ENCODE measurements at regions not wholly inside any gene's neighbourhood (a gene's known extent, or its start where the extent isn't known, plus 50 kb on each side); places are given as distances from the start of the nearest gene placed in this dataset.
"Not testable (repeated sequence)": the region's sequence is repeated elsewhere in the genome, so short reads cannot be mapped to it uniquely, and the experiment has no call there.

DNA sequence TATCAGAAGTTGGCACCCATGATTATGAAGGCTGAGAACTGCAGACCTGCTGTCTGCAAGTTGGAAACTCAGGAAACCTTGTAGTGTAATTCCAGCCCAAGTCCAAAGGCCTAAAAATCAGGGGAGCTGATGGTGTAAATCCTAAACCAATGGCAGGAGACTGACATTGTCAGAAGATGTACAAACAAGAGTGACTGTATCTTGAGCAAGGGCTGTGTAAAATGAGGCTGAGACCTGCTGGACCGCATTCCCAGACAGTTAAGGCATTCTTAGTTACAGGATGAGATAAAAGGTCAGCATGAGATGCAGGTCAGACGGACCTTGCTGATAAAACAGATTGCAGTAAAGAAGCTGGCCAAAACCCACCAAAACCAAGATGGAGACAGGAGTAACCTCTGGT is 147.7 kb downstream of the COG6 start:
- no peak for DNase-seq

DNA sequence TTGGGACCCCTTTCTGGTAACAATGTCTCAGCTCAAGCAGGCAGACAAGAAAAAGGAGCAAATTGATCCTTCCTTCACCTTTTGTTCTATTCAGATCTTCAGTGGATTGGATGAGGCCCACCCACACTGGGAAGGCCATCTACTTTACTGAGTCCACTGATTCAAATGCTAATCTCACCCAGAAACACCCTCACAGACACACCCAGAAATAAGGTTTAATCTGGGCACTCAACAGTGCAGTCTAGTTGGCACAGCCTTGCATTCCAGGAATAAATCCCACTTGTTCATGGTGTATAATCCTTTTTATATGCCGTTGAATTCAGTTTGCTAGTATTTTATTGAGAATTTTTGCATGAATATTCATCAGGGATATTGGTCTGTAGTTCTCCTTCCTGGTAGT is 148.4 kb downstream of the COG6 start:
- no peak for DNase-seq

DNA sequence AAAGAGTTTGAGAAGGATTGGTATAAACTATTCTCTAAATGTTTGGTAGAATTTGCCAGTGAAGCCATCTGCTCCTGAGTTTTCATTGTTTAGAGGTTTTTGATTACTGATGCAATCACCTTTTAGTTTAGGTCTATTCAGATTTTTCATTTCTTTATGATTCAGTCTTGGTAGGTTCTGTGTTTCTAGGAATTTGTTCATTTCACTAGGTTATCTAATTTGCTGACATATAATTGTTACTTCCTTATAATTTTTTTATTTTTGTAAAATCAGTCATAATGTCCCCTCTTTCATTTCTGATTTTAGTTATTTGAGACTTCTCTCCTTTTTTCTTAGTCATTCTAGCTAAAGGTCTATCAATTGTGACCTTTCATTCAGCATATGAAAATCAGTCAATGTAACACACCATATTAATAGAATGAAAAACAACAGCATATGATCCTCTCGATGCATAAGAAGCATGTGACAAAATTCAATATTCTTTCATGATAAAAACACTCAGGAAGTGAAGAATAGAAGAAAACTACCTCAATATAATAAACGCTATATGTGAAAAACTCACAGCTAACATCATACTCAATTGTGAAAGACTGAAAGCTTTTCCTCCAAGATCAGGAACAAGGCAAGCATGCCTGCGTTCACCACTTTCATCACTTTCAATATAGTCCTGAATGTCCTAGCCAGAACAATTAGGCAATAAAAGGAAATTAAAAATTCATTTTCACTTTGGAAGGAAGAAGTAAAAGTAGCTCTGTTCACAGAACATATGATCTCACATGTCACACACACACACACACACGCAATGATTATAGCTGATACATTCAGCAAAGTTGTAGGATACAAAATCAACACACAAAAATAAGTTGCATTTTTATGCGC is 149.1 kb downstream of the COG6 start:
- no peak for DNase-seq

DNA sequence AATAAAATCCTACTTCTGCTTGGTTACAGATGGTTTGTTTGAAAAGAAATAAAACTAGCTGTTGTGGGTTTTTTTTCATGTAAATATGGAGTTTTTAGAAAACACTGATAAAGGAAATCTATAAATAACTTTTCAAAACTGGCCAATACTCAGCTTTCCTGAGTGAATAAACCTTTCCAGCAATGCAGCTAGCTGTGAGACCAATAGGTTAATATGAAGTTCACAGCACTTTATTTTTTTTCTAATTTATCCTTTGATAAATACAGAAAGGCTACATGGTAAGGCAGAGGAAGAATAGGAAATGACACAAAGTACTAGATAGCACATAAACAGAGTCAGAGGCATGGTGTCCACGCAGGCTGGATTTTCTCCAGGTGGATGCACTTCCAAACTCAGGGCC is 154.0 kb downstream of the COG6 start:
- no peak for DNase-seq

DNA sequence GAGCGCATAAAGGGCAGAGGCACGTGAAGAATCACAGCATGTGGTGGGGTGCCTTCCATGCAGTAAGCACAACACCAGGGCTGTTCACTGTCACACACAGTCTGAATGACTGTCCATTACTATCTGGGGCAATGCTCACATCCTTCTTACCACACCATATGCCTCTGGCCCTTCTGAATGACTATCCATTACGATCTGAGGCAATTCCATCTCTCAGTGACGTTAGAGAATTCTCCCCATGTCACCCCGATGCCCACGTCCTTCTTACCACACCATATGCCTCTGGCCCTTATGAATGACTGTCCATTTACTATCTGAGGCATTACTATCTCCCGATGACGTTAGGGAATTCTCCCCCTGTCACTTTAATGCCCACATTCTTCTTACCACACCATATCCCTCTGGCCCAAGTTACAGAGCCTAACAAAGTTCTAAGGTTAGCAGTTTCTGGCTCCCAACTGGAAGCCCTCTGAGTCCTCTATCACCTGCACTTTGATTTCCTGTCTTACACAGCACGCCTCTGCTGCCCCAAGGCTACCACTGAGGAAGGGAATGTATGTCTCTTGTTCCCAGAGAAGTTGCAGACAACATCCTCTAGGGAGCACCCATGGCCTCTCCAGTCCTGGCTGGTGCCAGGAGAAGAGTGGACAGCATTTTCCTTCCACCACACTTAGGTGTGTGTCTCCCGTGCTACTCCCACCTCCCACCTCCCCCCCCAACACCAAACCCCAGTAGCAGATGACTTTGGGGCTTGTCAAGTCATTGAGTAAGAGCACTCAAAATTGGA is 154.8 kb downstream of the COG6 start:
- no peak for DNase-seq

DNA sequence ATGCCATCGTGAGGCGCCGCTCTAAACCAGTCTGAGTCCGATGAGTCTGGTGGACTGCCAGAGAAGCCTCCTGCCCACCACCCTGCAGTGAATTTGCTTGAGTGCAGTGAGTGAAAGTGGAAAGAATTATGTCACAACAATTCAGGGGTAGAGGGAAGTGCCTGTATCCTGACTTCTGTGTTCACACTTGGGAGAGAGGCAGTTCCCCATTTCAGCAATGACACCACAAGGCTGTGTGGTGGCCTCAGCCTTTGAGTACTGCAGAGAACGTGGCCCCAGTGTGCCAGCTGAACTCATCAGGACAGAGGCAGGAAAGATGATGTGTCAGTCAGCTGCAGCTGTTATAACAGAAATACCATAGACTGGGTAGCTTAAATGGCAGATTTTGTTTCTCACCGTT is 155.6 kb downstream of the COG6 start:
- no peak for DNase-seq

DNA sequence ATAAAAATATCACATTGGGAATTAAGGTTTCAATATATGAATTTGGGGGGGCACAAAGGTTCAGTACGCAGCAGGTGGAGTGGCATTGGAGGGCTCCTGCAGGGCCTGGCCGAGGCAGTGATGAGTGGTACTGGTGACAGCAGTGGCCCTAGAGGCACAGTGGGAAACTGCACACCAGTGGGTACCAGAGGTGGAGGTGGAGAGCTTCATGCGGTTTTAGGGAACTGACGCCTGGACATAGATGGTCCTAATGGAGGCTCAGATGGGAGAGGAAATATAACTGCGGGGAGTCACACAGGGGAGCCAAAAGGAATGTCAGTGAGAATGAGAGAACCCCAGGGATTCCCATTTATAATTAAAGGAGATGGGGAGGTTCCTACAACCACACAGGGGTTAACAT is 156.2 kb downstream of the COG6 start:
- DNase-seq = no peak

DNA sequence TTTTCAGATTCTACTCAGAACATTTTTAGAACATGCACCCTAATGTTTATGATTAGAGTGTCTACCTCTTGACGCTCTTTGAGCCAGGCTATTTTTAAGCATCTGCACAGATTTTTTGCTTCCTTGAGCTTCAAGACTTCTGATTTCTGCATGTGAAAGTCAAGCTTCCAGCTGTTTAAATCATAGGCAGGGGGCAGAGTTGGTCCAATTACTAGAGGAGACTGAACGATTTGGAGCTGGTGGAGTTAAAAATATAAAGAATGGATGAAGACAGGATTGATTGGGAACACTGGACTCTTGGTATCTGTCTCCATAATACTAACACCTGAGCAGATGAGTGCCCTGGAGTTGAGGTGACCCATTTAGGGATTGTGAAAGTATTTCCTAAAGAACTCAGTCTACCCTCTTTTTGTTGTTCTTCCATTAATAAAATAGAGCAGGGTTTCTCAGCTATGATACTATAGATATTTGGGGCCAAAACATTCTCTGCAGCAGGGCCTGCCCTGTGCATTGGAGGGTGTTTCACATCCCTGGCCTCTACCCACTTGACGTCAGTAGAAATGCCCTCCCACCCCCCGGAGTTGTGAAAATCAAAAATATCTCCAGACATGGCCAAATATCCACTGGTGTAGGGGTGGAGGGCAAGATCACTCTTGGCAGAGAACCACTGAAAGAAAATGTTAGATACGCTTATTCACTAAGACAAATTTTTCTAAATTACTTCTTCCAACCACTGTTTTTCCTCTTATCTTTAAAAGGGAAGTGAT is 160.1 kb downstream of the COG6 start:
- no peak for DNase-seq

DNA sequence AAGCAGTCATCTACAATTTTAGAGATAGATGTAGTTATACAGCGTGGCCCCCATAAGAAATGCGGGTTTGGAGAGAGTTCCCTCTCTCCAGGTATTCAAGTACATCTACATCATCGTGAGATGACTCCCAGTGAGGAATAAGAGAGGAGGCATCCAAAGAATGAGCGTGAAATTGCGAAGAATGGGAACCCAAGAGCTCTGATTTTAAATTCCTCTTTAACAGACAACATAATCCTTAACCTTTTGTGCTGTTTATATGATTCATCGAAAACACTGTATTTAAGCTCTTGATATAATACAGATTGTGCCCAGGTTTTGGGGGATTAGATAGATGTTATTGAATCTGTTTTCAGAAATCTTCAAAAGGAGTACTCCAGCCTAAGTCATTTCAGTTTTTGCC is 161.5 kb downstream of the COG6 start:
- DNase-seq = no peak

DNA sequence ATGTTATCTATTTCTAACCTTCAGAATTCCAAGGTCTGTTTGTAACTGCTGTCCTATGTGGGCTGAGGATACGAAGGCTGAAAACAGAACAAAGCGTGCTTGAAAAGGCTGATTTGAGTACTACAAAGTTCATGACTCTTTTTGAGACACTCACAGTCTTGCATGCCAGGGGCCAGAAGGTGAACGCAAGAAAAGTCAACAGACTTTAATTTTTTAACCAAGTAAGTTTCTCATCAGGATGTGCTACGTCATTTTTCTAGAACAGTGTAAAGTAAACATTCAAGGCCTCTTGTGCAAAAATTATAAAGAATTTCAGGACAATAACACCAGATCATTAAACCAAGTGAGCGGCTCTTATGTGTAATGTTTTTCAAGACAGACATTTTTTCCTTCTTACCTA is 163.5 kb downstream of the COG6 start:
- no peak for DNase-seq

DNA sequence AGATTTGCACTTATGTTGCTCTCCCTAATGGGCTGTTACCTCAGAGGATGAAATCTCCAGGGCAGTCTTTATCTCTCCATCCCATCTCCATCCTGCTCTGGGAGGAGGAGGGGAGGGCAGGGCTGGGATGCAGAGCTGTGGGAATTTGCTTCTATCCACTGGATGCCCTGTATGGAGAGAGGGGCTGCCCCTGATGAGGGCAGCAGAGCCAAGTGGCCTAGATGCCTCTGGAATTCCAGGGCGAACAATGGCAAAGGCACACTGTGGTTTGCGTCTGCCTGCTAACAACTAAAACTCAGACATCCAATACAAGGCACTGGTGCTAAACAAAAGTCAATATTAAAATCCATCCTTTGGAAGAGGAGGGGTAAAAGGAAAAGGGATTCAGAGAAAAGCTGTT is 165.1 kb downstream of the COG6 start:
- DNase-seq = no peak

DNA sequence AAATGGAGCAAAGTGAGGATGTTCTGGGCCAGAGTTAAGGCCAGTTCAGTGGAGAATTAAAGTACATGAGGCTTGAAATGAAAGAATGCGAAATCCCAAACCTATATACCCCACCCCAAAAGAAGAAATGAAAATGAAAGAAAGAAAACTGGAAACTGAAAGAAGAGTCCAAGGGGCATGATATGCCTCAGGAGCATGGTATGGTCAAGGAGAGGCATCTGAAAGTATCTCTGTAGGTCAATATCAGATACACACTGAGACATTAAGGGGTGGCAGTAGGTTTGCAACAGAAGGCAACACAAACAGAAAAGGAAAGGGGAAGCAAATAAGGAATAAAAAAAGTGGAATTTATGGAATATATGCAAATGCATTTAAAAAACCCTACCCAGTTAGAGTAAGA is 166.5 kb downstream of the COG6 start:
- DNase-seq = no peak

DNA sequence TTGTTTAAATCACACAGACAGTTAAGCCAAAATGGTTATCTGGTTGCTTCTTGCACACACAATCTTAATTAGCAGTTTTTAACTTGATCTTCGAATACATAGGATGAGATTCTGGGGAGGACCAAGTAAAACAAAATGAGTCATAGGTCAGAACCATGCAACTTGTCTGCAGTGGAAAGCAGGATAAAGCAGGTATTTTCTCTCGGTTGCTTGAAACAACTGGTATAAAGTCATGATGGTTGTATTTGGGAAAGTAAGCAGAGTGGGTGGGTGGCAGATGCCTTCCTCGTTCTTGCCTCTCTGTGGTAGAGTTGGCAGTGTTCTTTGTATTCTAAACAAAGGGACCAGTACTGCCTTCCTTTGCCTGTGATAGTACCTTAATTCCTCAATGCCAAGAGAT is 167.0 kb downstream of the COG6 start:
- no peak for DNase-seq

DNA sequence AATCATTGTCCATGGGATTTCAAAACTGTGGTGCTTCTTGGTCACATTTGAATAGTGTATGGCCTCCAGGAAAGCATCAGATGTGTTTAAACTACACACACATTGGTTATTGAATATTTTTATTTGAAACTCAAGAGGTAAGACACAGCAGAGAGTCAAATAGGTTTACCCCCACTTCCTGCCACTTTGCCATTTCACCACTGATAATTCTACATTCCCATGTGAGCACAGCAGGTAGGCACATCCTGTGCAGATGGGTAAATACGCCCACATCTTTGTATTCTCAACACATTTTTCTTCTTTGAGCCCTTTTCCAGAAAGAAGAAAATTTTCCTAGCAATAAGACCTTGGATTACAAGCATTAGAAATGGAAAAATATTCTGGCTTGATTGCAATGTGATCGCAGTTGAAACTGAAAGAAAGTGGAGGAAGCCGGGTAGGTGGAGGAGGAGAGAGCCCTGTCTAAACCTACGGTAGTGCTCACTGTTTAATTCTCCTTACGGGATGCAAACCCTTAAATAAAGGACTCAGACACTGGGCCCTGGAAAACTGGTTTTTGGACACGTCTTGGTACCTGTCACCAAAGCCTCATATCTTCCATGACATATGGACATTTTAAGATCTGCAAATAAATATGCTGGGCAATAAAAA is 167.7 kb downstream of the COG6 start:
- no peak for DNase-seq

DNA sequence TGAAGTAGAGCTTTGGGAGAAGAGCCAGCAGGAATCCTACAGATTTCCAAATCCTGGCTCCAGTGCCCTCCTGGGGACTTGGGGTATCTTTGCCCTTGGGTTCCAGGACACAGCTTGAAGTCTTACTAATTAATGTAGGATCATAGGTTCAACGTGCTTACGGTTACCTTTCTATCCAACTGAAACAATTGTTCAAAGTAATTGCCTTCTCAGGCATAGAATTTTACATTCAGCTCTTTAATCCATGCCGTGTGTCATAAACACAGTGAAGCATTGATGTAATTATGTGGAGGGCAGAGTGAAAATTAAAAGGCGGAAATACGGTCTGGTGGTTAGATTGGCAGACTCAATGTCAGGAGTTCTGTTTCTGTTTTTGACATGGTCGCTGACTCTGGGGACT is 170.4 kb downstream of the COG6 start:
- no peak for DNase-seq

DNA sequence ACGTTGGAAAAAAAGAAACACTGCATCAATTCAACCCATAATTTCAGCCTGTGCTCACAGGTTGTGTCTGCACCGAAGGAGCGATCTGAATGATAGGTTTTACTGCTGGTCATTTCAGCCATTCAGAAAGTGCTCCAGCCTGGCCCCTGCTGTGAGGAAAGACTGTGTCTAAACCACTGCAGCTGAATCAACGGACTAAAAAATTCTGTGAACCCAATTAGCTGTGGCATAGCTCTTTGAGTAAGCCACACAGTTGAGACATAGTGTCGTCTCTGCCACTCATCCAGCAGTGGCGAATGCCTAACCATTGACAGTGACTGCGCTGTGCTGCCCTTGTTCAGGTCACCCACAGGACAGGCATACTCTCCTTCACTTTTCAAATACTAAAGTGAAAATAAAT is 179.8 kb downstream of the COG6 start:
- DNase-seq = no peak

DNA sequence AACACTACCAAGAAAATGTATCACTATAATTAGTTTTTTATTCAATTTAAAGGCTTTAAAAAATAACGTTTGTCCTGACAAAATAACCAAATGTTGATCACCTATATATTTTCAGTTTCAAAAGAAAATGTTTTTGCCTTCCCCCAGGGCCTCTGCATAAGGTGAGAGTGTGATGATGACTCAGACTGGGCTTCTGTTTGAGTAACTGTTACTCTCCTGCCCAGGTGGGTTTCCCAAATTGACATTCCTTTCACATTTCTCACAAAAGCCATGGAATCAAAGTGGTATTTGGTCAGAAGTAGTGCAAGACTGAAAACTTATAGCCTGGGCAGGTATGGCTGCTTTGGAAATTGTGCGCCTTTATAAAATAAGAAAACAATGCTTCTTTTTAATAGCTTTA is 180.6 kb downstream of the COG6 start:
- no peak for DNase-seq

DNA sequence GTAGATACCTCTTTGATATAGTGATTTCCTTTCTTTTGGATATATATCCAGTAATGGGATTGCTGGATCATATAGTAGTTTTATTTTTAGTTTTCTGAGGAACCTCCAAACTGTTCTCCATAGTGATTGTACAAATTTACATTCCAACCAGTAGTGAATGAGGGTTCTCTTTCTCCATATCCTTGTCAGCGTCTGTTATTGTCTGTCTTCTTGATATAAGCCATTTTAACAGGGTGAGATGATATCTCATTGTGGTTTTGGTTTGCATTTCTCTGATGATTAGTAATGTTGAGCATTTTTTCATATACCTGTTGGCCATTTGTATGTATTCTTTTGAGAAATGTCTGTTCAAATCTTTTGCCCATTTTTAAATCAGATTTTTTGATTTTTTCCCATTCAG is 182.4 kb downstream of the COG6 start:
- DNase-seq = not testable (repeated sequence)

DNA sequence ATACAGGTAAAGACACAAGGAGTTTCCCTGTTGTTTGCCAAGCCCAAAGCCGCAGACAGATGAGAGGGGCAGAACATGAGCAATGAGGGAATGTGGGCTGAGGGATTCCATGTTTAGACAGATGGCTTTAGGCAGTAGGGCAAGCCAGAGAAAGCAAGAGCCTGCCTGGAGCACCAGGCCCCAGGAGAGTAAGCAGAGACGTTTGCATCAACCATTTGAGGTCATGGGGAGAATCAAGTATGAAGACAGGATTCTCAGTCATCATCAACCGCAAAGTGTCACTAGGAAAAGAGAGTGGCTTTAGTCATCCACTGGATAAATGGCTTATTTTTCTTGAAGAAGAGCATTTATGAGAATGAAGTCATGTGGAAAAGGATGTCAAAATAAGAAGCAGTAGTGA is 184.7 kb downstream of the COG6 start:
- DNase-seq = no peak

DNA sequence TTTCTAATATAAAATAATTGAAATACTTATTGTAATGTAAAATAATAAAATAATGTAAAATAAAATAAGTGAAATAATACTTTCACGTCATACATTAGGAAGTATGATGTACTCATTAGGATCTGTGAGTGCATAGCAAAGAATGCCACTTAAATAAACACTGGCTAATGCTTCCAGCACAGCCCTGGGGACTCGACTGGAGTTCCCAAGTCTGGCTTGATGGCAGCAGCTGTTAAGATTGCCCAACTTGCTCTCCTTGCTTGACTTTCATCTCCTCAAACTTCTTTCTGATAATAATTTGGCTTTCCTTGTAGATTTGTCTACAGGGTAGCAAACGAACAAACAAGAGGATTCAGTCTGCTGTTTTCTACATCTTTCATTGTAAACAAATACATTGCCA is 191.9 kb downstream of the COG6 start:
- DNase-seq = no peak

DNA sequence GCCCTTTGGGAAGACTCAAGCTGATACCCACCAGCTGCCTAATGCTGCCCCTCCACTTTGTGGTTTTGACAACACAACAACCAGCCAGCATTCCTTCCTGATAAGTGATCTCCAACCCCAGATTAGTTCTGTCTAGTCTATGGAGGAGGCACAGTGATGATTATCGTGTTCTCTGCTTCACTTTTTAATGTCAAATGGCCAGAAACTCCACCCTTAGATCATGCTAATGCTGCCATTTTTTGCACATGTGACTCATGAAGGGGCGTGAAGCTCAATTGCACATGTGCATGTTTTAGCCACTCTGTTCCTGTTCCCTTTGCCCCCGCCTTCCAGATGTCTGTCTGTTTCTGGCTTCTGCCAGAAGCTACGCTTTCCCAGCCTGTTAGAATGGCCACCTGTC is 199.8 kb downstream of the COG6 start:
- DNase-seq = no peak

DNA sequence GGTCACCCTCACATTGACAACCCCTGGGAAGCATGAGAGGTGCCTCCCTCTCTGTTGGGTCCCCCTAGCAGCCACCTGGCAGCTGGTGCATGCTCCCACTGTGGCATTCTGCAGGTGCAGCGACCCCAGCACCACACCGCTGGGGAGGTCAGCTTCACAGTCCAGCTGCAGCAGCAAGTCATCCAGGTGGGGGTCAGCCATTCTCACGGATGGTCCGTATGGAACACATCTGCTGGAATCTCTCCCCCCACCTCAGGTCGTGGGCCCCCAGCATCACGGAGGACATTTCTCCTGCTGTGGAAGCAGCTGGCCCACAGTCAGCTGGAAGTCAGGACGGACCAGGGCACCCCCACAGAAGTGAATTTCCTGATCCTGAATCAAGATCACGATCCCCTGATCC is 201.3 kb downstream of the COG6 start:
- no peak for DNase-seq

DNA sequence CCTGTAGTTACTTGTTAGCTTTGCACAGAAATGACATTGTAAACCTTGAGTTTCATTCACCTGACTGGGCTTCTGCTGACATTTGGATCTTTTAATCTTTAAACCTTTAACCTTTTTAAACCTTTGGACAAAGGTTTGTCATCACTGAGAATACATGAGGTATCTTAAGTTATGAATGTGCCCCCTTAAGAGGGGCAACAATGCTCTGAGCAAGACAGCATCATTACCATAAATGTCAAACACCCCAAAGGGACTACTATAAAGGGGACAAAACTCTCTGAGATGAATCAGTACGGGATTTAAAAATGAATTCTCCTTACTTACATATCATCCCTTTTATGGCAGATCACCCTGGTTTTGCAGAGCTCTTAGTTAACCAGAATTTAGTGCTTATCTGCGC is 203.3 kb downstream of the COG6 start:
- DNase-seq = no peak

Data from CD4-positive, alpha-beta T cell treated with Interferon gamma for 1 hour (primary cell).